C4-2B (cell line): ENCODE measurements at regions not wholly inside any gene's neighbourhood (a gene's known extent, or its start where the extent isn't known, plus 50 kb on each side); places are given as distances from the start of the nearest gene placed in this dataset.

Source experiments
- ZFX ChIP-seq: fragments of 450-650 bp; IDR thresholded peaks from 2 replicates; pipeline ENCODE4 v1.6.1; 2017
- TF ChIP-seq, protein P1 (sequence below): fragments of 450-650 bp; conservative IDR thresholded peaks from 2 replicates; pipeline ENCODE4 v1.5.1; 2017; ENCODE audit warnings: mild to moderate bottlenecking

DNA sequence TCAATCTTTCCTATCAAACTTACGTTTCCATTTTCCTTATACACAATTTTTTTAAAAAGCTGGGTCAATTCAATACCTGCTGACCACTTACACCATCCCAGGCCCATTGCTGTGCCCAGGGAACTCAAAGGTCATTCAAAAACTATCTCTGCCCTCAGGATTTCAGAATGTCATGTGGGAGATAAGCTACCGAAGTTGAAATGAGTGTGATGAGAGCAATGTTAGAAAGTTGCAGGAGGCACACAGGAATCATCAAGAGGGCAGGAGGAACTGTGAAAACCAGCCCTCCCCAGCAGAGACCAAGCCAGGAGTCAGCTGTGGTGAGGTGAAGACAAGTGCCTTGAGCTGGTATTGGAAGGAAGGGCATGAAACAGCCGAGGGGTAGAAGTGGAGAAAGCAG is 195.9 kb downstream of the HS3ST3A1 start:
- TF ChIP-seq, protein P1, sequence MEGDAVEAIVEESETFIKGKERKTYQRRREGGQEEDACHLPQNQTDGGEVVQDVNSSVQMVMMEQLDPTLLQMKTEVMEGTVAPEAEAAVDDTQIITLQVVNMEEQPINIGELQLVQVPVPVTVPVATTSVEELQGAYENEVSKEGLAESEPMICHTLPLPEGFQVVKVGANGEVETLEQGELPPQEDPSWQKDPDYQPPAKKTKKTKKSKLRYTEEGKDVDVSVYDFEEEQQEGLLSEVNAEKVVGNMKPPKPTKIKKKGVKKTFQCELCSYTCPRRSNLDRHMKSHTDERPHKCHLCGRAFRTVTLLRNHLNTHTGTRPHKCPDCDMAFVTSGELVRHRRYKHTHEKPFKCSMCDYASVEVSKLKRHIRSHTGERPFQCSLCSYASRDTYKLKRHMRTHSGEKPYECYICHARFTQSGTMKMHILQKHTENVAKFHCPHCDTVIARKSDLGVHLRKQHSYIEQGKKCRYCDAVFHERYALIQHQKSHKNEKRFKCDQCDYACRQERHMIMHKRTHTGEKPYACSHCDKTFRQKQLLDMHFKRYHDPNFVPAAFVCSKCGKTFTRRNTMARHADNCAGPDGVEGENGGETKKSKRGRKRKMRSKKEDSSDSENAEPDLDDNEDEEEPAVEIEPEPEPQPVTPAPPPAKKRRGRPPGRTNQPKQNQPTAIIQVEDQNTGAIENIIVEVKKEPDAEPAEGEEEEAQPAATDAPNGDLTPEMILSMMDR = no peak
- TF ChIP-seq ZFX = no peak
